Astrocyte (in vitro differentiated cells and primary cell): ENCODE measurements at regions not wholly inside any gene's neighbourhood (a gene's known extent, or its start where the extent isn't known, plus 50 kb on each side); places are given as distances from the start of the nearest gene placed in this dataset.

Experiments
- EZH2 ChIP-seq: IDR thresholded peaks from 2 replicates; pipeline ENCODE4 v1.6.1; 2012; ENCODE audit warnings: mild to moderate bottlenecking, low read length, inconsistent platforms; ENCODE audit not compliant: insufficient read depth
- TF ChIP-seq, protein P1 (sequence below): IDR thresholded peaks from 2 replicates; pipeline ENCODE4 v1.5.1; 2011; ENCODE audit warnings: low read depth, mild to moderate bottlenecking, inconsistent platforms, low read length, moderate library complexity; ENCODE audit not compliant: insufficient read depth

DNA sequence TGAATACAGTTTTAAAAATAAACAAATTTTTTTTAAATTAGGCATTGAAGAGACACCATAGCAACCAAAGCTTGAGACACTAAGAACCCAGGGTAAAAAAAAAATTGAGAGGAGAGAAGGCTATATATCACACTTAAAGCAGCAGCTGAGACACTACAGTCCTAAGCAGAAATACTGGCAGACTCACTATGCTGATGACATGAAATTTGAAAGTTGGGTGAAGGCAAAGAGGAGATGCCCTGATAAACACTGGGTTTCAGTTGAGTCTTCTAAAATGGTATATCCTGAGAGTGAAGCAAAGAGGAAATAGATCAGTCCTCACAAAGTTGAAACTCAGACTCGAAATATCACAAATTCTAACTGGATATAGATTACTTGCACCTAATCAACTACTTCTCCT is 419.9 kb upstream of the CDH9 start:
- TF ChIP-seq, protein P1, sequence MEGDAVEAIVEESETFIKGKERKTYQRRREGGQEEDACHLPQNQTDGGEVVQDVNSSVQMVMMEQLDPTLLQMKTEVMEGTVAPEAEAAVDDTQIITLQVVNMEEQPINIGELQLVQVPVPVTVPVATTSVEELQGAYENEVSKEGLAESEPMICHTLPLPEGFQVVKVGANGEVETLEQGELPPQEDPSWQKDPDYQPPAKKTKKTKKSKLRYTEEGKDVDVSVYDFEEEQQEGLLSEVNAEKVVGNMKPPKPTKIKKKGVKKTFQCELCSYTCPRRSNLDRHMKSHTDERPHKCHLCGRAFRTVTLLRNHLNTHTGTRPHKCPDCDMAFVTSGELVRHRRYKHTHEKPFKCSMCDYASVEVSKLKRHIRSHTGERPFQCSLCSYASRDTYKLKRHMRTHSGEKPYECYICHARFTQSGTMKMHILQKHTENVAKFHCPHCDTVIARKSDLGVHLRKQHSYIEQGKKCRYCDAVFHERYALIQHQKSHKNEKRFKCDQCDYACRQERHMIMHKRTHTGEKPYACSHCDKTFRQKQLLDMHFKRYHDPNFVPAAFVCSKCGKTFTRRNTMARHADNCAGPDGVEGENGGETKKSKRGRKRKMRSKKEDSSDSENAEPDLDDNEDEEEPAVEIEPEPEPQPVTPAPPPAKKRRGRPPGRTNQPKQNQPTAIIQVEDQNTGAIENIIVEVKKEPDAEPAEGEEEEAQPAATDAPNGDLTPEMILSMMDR, result no peak
- no peak for TF ChIP-seq EZH2
